ENCODE measurements at regions not wholly inside any gene's neighbourhood (a gene's known extent, or its start where the extent isn't known, plus 50 kb on each side); places are given as distances from the start of the nearest gene placed in this dataset.
A peak's percentile ranks its signal among the peaks of the same experiment; 100 is the strongest.
"Not testable (repeated sequence)": the region's sequence is repeated elsewhere in the genome, so short reads cannot be mapped to it uniquely, and the experiment has no call there.

GRCh38 chr3:94483403-94483802 lies 420.5 kb downstream of the NSUN3 start:
- no peaks in the 10 kb centered on the region for H3K79me2 ChIP-seq (ENCODE audit: low read length)
- no peaks in the 10 kb centered on the region for H3K9me3 ChIP-seq (ENCODE audit: insufficient read depth, low read length)
- H3K4me2 ChIP-seq (ENCODE audit: low read length), result no peak overlapping the region
- TF ChIP-seq EZH2phosphoT487 (IDR thresholded peaks at IDR 0.05; ENCODE audit: low read depth), result no peak
- no peak for TF ChIP-seq CTCF (IDR thresholded peaks at IDR 0.05; ENCODE audit: low read depth, low read length)
- H3K4me3 ChIP-seq (ENCODE audit: low read length), result no peak overlapping the region
- H3K27me3 ChIP-seq (ENCODE audit: low read depth, low read length), result no peaks in the 10 kb centered on the region
- no peak overlapping the region for H2AFZ ChIP-seq (ENCODE audit: low read depth, low read length)
- no peaks in the 10 kb centered on the region for H3K36me3 ChIP-seq (replicated peaks; ENCODE audit: low read depth, low read length)
- H3K27ac ChIP-seq (ENCODE audit: low read length), result no peak overlapping the region
- H3K4me1 ChIP-seq (ENCODE audit: low read length), result no peaks in the 10 kb centered on the region
- H3K9ac ChIP-seq (ENCODE audit: low read length), result no peak overlapping the region
- H4K20me1 ChIP-seq (ENCODE audit: insufficient read depth, low read length), result no peaks in the 10 kb centered on the region

GRCh38 chr3:94494992-94495391 lies 432.1 kb downstream of the NSUN3 start:
- Histone ChIP-seq H3K9me3 (ENCODE audit: insufficient read depth, low read length) (no peaks in the 10 kb centered on the region), H3K79me2 (ENCODE audit: low read length) (no peaks in the 10 kb centered on the region), H3K27me3 (ENCODE audit: low read depth, low read length) (no peaks in the 10 kb centered on the region), H4K20me1 (ENCODE audit: insufficient read depth, low read length) (no peaks in the 10 kb centered on the region), H3K27ac (ENCODE audit: low read length) (no peak overlapping the region), H3K4me2 (ENCODE audit: low read length) (no peak overlapping the region), H3K4me3 (ENCODE audit: low read length) (no peak overlapping the region), H2AFZ (ENCODE audit: low read depth, low read length) (no peak overlapping the region), H3K36me3 (replicated peaks; ENCODE audit: low read depth, low read length) (no peaks in the 10 kb centered on the region), H3K4me1 (ENCODE audit: low read length) (no peaks in the 10 kb centered on the region), H3K9ac (ENCODE audit: low read length) (no peak overlapping the region)
- TF ChIP-seq EZH2phosphoT487 (IDR thresholded peaks at IDR 0.05; ENCODE audit: low read depth) (no peak), CTCF (IDR thresholded peaks at IDR 0.05; ENCODE audit: low read depth, low read length) (no peak)

GRCh38 chr3:94500146-94500545 lies 437.3 kb downstream of the NSUN3 start:
- H3K9ac ChIP-seq (ENCODE audit: low read length), result no peak overlapping the region
- peaks cover 3% of the 10 kb centered on the region for H3K36me3 ChIP-seq (replicated peaks; ENCODE audit: low read depth, low read length)
- H3K4me2 ChIP-seq (ENCODE audit: low read length), result no peak overlapping the region
- H3K9me3 ChIP-seq (ENCODE audit: insufficient read depth, low read length), result 0 out of 2 replicates have a peak, but pooled peaks cover 4% of the 10 kb centered on the region
- TF ChIP-seq CTCF (IDR thresholded peaks at IDR 0.05; ENCODE audit: low read depth, low read length), result no peak
- no peak for TF ChIP-seq EZH2phosphoT487 (IDR thresholded peaks at IDR 0.05; ENCODE audit: low read depth)
- no peak overlapping the region for H3K4me3 ChIP-seq (ENCODE audit: low read length)
- no peaks in the 10 kb centered on the region for H3K27me3 ChIP-seq (ENCODE audit: low read depth, low read length)
- no peak overlapping the region for H2AFZ ChIP-seq (ENCODE audit: low read depth, low read length)
- H3K79me2 ChIP-seq (ENCODE audit: low read length), result no peaks in the 10 kb centered on the region
- no peaks in the 10 kb centered on the region for H4K20me1 ChIP-seq (ENCODE audit: insufficient read depth, low read length)
- no peak overlapping the region for H3K27ac ChIP-seq (ENCODE audit: low read length)
- H3K4me1 ChIP-seq (ENCODE audit: low read length), result no peaks in the 10 kb centered on the region

- not testable (repeated sequence) for H3K27me3 ChIP-seq (ENCODE audit: low read depth, low read length); H2AFZ ChIP-seq (ENCODE audit: low read depth, low read length); H3K4me3 ChIP-seq (ENCODE audit: low read length); H3K27ac ChIP-seq (ENCODE audit: low read length); H4K20me1 ChIP-seq (ENCODE audit: insufficient read depth, low read length); H3K79me2 ChIP-seq (ENCODE audit: low read length); H3K9ac ChIP-seq (ENCODE audit: low read length); H3K9me3 ChIP-seq (ENCODE audit: insufficient read depth, low read length); H3K36me3 ChIP-seq (replicated peaks; ENCODE audit: low read depth, low read length); H3K4me2 ChIP-seq (ENCODE audit: low read length)
- peaks cover 14% of the 10 kb centered on the region for H3K4me1 ChIP-seq (ENCODE audit: low read length)
Measured at GRCh38 chr3:94507354-94507753, 444.5 kb downstream of the NSUN3 start.

- Histone ChIP-seq H3K9ac (ENCODE audit: low read length) (peak overlapping the region; percentile 24; the same call in 1 of the 2 replicates), H3K79me2 (ENCODE audit: low read length) (no peaks in the 10 kb centered on the region), H3K36me3 (replicated peaks; ENCODE audit: low read depth, low read length) (no peaks in the 10 kb centered on the region), H4K20me1 (ENCODE audit: insufficient read depth, low read length) (no peaks in the 10 kb centered on the region), H2AFZ (ENCODE audit: low read depth, low read length) (no peak overlapping the region), H3K27ac (ENCODE audit: low read length) (peak overlapping the region; percentile 79), H3K4me3 (ENCODE audit: low read length) (no peak overlapping the region), H3K4me1 (ENCODE audit: low read length) (peaks cover 46% of the 10 kb centered on the region), H3K27me3 (ENCODE audit: low read depth, low read length) (no peaks in the 10 kb centered on the region), H3K4me2 (ENCODE audit: low read length) (peak overlapping the region; percentile 61), H3K9me3 (ENCODE audit: insufficient read depth, low read length) (no peaks in the 10 kb centered on the region)
- TF ChIP-seq CTCF (IDR thresholded peaks at IDR 0.05; ENCODE audit: low read depth, low read length) (no peak), EZH2phosphoT487 (IDR thresholded peaks at IDR 0.05; ENCODE audit: low read depth) (no peak)
Measured at GRCh38 chr3:94512876-94513275, 450.0 kb downstream of the NSUN3 start.
